ENCODE measurements at regions not wholly inside any gene's neighbourhood (a gene's known extent, or its start where the extent isn't known, plus 50 kb on each side); places are given as distances from the start of the nearest gene placed in this dataset.

GRCh38 chr5:85703296-85703695 lies 914.4 kb upstream of the COX7C start:
- no peaks in the 10 kb centered on the region for H3K4me1 Mint-ChIP-seq
- DNase-seq (ENCODE audit: low read depth, low spot score) = no peak
- no peak overlapping the region for H3K27ac Mint-ChIP-seq (ENCODE audit: unreplicated experiment)
- TF ChIP-seq CTCF (conservative IDR thresholded peaks at IDR 0.05) = no peak
- H3K4me3 Mint-ChIP-seq = no peak overlapping the region
- no peaks in the 10 kb centered on the region for H3K27me3 Mint-ChIP-seq (ENCODE audit: low read depth)
- H3K9me3 Mint-ChIP-seq = no peaks in the 10 kb centered on the region
- H3K36me3 Mint-ChIP-seq (ENCODE audit: low read depth) = no peaks in the 10 kb centered on the region

GRCh38 chr5:85709728-85710127 lies 908.0 kb upstream of the COX7C start:
- Mint-ChIP-seq H3K9me3 (no peaks in the 10 kb centered on the region), H3K4me3 (no peak overlapping the region), H3K27me3 (ENCODE audit: low read depth) (no peaks in the 10 kb centered on the region), H3K27ac (ENCODE audit: unreplicated experiment) (no peak overlapping the region), H3K4me1 (no peaks in the 10 kb centered on the region), H3K36me3 (ENCODE audit: low read depth) (no peaks in the 10 kb centered on the region)
- DNase-seq (ENCODE audit: low read depth, low spot score) = no peak
- TF ChIP-seq CTCF (conservative IDR thresholded peaks at IDR 0.05) = no peak

- no peaks in the 10 kb centered on the region for H3K36me3 Mint-ChIP-seq (ENCODE audit: low read depth)
- no peak overlapping the region for H3K27ac Mint-ChIP-seq (ENCODE audit: unreplicated experiment)
- no peak for DNase-seq (ENCODE audit: low read depth, low spot score)
- no peak for TF ChIP-seq CTCF (conservative IDR thresholded peaks at IDR 0.05)
- no peaks in the 10 kb centered on the region for H3K27me3 Mint-ChIP-seq (ENCODE audit: low read depth)
- H3K9me3 Mint-ChIP-seq = no peaks in the 10 kb centered on the region
- no peak overlapping the region for H3K4me3 Mint-ChIP-seq
- H3K4me1 Mint-ChIP-seq = no peaks in the 10 kb centered on the region
Measured at GRCh38 chr5:85716344-85717202, 901.2 kb upstream of the COX7C start.

GRCh38 chr5:85717203-85717563 lies 900.6 kb upstream of the COX7C start:
- DNase-seq (ENCODE audit: low read depth, low spot score) = no peak
- Mint-ChIP-seq H3K4me3 (no peak overlapping the region), H3K4me1 (no peaks in the 10 kb centered on the region), H3K36me3 (ENCODE audit: low read depth) (no peaks in the 10 kb centered on the region), H3K9me3 (no peaks in the 10 kb centered on the region), H3K27ac (ENCODE audit: unreplicated experiment) (no peak overlapping the region), H3K27me3 (ENCODE audit: low read depth) (no peaks in the 10 kb centered on the region)
- no peak for TF ChIP-seq CTCF (conservative IDR thresholded peaks at IDR 0.05)

- Mint-ChIP-seq H3K27ac (ENCODE audit: unreplicated experiment) (no peak overlapping the region), H3K4me3 (no peak overlapping the region), H3K9me3 (peaks cover 5% of the 10 kb centered on the region), H3K36me3 (ENCODE audit: low read depth) (no peaks in the 10 kb centered on the region), H3K27me3 (ENCODE audit: low read depth) (no peaks in the 10 kb centered on the region), H3K4me1 (no peaks in the 10 kb centered on the region)
- TF ChIP-seq CTCF (conservative IDR thresholded peaks at IDR 0.05) = no peak
- DNase-seq (ENCODE audit: low read depth, low spot score) = no peak
Measured at GRCh38 chr5:85732185-85732584, 885.6 kb upstream of the COX7C start.
